CD4-positive, CD25-positive, alpha-beta regulatory T cell (primary cell): ENCODE measurements at regions not wholly inside any gene's neighbourhood (a gene's known extent, or its start where the extent isn't known, plus 50 kb on each side); places are given as distances from the start of the nearest gene placed in this dataset.

ENCODE experiments used
- ATAC-seq, 2 donors: fragments of 150-1000 bp; cut with Tn5 transposase; one replicate each; pipeline ENCODE4 v1.10.0; 2021; ENCODE audit warnings: low read depth in 2 of 2, moderate number of reproducible peaks in 2 of 2, moderate library complexity in 1 of 2
- DNase-seq, 3 donors: peaks; one replicate each; pipeline versions ENCODE4 v3.0.0 to v3.0.0-alpha.2; 2012 to 2022; ENCODE audit warnings: mixed read lengths in 1 of 3
- H3K27ac ChIP-seq: one replicate; pipeline ENCODE4 v1.7.0; 2013; ENCODE audit warnings: mild to moderate bottlenecking, low read length; ENCODE audit not compliant: insufficient read depth, poor library complexity, severe bottlenecking
- H3K27me3 ChIP-seq: one replicate; pipeline ENCODE4 v1.7.0; 2013; ENCODE audit warnings: low read length; ENCODE audit not compliant: control insufficient read depth, insufficient read depth
- H3K36me3 ChIP-seq: one replicate; pipeline ENCODE4 v1.7.0; 2013; ENCODE audit warnings: mild to moderate bottlenecking, low read length, moderate library complexity; ENCODE audit not compliant: control insufficient read depth, insufficient read depth
- H3K4me1 ChIP-seq: 2 replicates; pipeline ENCODE4 v1.7.0; 2013; ENCODE audit warnings: mild to moderate bottlenecking, low read length; ENCODE audit not compliant: insufficient read depth, control insufficient read depth, poor library complexity, severe bottlenecking
- H3K4me3 ChIP-seq: one replicate; pipeline ENCODE4 v1.7.0; 2013; ENCODE audit warnings: low read depth, mild to moderate bottlenecking, low read length, moderate library complexity
- H3K9me3 ChIP-seq, 2 experiments: 1 replicate in 1 of 2; 2 replicates in 1 of 2; pipeline ENCODE4 v1.7.0; 2013; ENCODE audit warnings: low read length in 2 of 2, mild to moderate bottlenecking in 1 of 2, moderate library complexity in 1 of 2; ENCODE audit not compliant: control insufficient read depth in 2 of 2
- H3K27ac Mint-ChIP-seq, 3 donors: one replicate each; pipeline ENCODE4 v1.8.0; 2020 to 2022; ENCODE audit warnings: mild to moderate bottlenecking in 3 of 3, mixed read lengths in 3 of 3, moderate library complexity in 2 of 3
- H3K27me3 Mint-ChIP-seq: one replicate; pipeline ENCODE4 v1.8.0; 2022; ENCODE audit warnings: mild to moderate bottlenecking, mixed read lengths
- H3K36me3 Mint-ChIP-seq: one replicate; pipeline ENCODE4 v1.8.0; 2020; ENCODE audit warnings: mixed read lengths
- H3K4me1 Mint-ChIP-seq, 4 donors: one replicate each; pipeline ENCODE4 v1.8.0; 2020 to 2022; ENCODE audit warnings: mixed read lengths in 4 of 4, mild to moderate bottlenecking in 1 of 4
- H3K4me3 Mint-ChIP-seq, 4 donors: one replicate each; pipeline ENCODE4 v1.8.0; 2020 to 2022; ENCODE audit warnings: mild to moderate bottlenecking in 4 of 4, mixed read lengths in 4 of 4, moderate library complexity in 3 of 4
- H3K9me3 Mint-ChIP-seq, 7 donors: one replicate each; pipeline ENCODE4 v1.8.0; 2020 to 2022; ENCODE audit warnings: mixed read lengths in 7 of 7, mild to moderate bottlenecking in 3 of 7, moderate library complexity in 2 of 7

GRCh38 chr7:41633690-41634089 lies 69.2 kb downstream of the INHBA start:
- Mint-ChIP-seq H3K9me3 (peaks cover 0 to 12% (median 4%) of the 10 kb centered on the region in 7 donors), H3K4me1 (no peaks in the 10 kb centered on the region), H3K36me3 (no peaks in the 10 kb centered on the region), H3K4me3 (no peak overlapping the region), H3K27ac (no peak overlapping the region), H3K27me3 (no peaks in the 10 kb centered on the region)
- no peak overlapping the region for H3K4me3 ChIP-seq
- ATAC-seq (no peak), DNase-seq (no peak)
- H3K27me3 ChIP-seq, result no peaks in the 10 kb centered on the region
- no peaks in the 10 kb centered on the region for H3K4me1 ChIP-seq
- no peak overlapping the region for H3K27ac ChIP-seq
- H3K9me3 ChIP-seq, result no peaks in the 10 kb centered on the region
- H3K36me3 ChIP-seq, result no peaks in the 10 kb centered on the region

- Histone ChIP-seq H3K4me1 (no peaks in the 10 kb centered on the region), H3K27ac (no peak overlapping the region), H3K9me3 (no peaks in the 10 kb centered on the region), H3K36me3 (no peaks in the 10 kb centered on the region), H3K4me3 (no peak overlapping the region), H3K27me3 (no peaks in the 10 kb centered on the region)
- Mint-ChIP-seq H3K9me3 (peaks cover 0 to 12% (median 4%) of the 10 kb centered on the region in 7 donors), H3K36me3 (no peaks in the 10 kb centered on the region), H3K27ac (no peak overlapping the region), H3K27me3 (no peaks in the 10 kb centered on the region), H3K4me3 (no peak overlapping the region), H3K4me1 (no peaks in the 10 kb centered on the region)
- ATAC-seq (no peak), DNase-seq (peak in 1 of 3 donors; percentile 0)
Observed at GRCh38 chr7:41630741-41631140, 72.1 kb downstream of the INHBA start.

- Histone ChIP-seq H3K27me3 (no peaks in the 10 kb centered on the region), H3K9me3 (no peaks in the 10 kb centered on the region), H3K4me1 (no peaks in the 10 kb centered on the region), H3K4me3 (no peak overlapping the region), H3K27ac (no peak overlapping the region), H3K36me3 (no peaks in the 10 kb centered on the region)
- Mint-ChIP-seq H3K27ac (no peak overlapping the region), H3K4me1 (no peaks in the 10 kb centered on the region), H3K27me3 (no peaks in the 10 kb centered on the region), H3K4me3 (no peak overlapping the region), H3K36me3 (no peaks in the 10 kb centered on the region), H3K9me3 (peaks cover 0 to 10% (median 3%) of the 10 kb centered on the region in 7 donors)
- DNase-seq (no peak), ATAC-seq (no peak)
Observed at GRCh38 chr7:41629711-41630111, 73.2 kb downstream of the INHBA start.

GRCh38 chr7:41628901-41629300 lies 74.0 kb downstream of the INHBA start:
- no peaks in the 10 kb centered on the region for H3K27me3 Mint-ChIP-seq
- ATAC-seq (no peak), DNase-seq (no peak)
- H3K36me3 Mint-ChIP-seq, result no peaks in the 10 kb centered on the region
- H3K36me3 ChIP-seq, result no peaks in the 10 kb centered on the region
- H3K9me3 Mint-ChIP-seq, result peaks cover 0 to 7% (median 3%) of the 10 kb centered on the region in 7 donors
- no peaks in the 10 kb centered on the region for H3K4me1 ChIP-seq
- H3K9me3 ChIP-seq, result no peaks in the 10 kb centered on the region
- H3K4me3 ChIP-seq, result no peak overlapping the region
- H3K27ac ChIP-seq, result no peak overlapping the region
- no peaks in the 10 kb centered on the region for H3K4me1 Mint-ChIP-seq
- H3K27ac Mint-ChIP-seq, result peak overlapping the region in 1 of 3 donors; percentile 11
- no peak overlapping the region for H3K4me3 Mint-ChIP-seq
- H3K27me3 ChIP-seq, result no peaks in the 10 kb centered on the region

- Mint-ChIP-seq H3K4me1 (no peaks in the 10 kb centered on the region), H3K4me3 (no peak overlapping the region), H3K27ac (no peak overlapping the region), H3K9me3 (peaks cover 0 to 11% (median 2%) of the 10 kb centered on the region in 7 donors), H3K27me3 (no peaks in the 10 kb centered on the region), H3K36me3 (no peaks in the 10 kb centered on the region)
- DNase-seq (no peak), ATAC-seq (no peak)
- H3K27ac ChIP-seq, result no peak overlapping the region
- no peaks in the 10 kb centered on the region for H3K27me3 ChIP-seq
- no peak overlapping the region for H3K4me3 ChIP-seq
- H3K9me3 ChIP-seq, result no peaks in the 10 kb centered on the region
- H3K4me1 ChIP-seq, result no peaks in the 10 kb centered on the region
- H3K36me3 ChIP-seq, result no peaks in the 10 kb centered on the region
Observed at GRCh38 chr7:41627645-41628298, 75.1 kb downstream of the INHBA start.

- no peaks in the 10 kb centered on the region for H3K4me1 Mint-ChIP-seq
- no peaks in the 10 kb centered on the region for H3K27me3 Mint-ChIP-seq
- DNase-seq (no peak), ATAC-seq (no peak)
- H3K36me3 Mint-ChIP-seq, result no peaks in the 10 kb centered on the region
- no peaks in the 10 kb centered on the region for H3K9me3 ChIP-seq
- no peaks in the 10 kb centered on the region for H3K27me3 ChIP-seq
- peaks cover 0 to 13% (median 5%) of the 10 kb centered on the region in 7 donors for H3K9me3 Mint-ChIP-seq
- H3K4me1 ChIP-seq, result no peaks in the 10 kb centered on the region
- no peak overlapping the region for H3K27ac ChIP-seq
- H3K4me3 ChIP-seq, result no peak overlapping the region
- H3K36me3 ChIP-seq, result no peaks in the 10 kb centered on the region
- H3K4me3 Mint-ChIP-seq, result no peak overlapping the region
- no peak overlapping the region for H3K27ac Mint-ChIP-seq
Observed at GRCh38 chr7:41624818-41625217, 78.1 kb downstream of the INHBA start.

- Mint-ChIP-seq H3K9me3 (peaks cover 0 to 10% (median 9%) of the 10 kb centered on the region in 7 donors), H3K36me3 (no peaks in the 10 kb centered on the region), H3K27me3 (no peaks in the 10 kb centered on the region), H3K4me1 (no peaks in the 10 kb centered on the region), H3K4me3 (no peak overlapping the region), H3K27ac (no peak overlapping the region)
- Histone ChIP-seq H3K4me1 (no peaks in the 10 kb centered on the region), H3K9me3 (no peaks in the 10 kb centered on the region), H3K36me3 (no peaks in the 10 kb centered on the region), H3K27me3 (no peaks in the 10 kb centered on the region), H3K4me3 (no peak overlapping the region), H3K27ac (no peak overlapping the region)
- DNase-seq (no peak), ATAC-seq (no peak)
Observed at GRCh38 chr7:41621953-41622831, 80.7 kb downstream of the INHBA start.
